Ectodermal cell (in vitro differentiated cells): ENCODE measurements at regions not wholly inside any gene's neighbourhood (a gene's known extent, or its start where the extent isn't known, plus 50 kb on each side); places are given as distances from the start of the nearest gene placed in this dataset.

ENCODE experiments used
- H3K27ac ChIP-seq: 2 replicates; pipeline ENCODE4 v1.7.0; 2013; ENCODE audit warnings: mild to moderate bottlenecking, low read depth, low read length; ENCODE audit not compliant: insufficient read depth, poor library complexity, severe bottlenecking
- H3K27me3 ChIP-seq: 2 replicates; pipeline ENCODE4 v1.7.0; 2013; ENCODE audit warnings: mild to moderate bottlenecking, low read length; ENCODE audit not compliant: insufficient read depth, control insufficient read depth, poor library complexity, severe bottlenecking
- H3K36me3 ChIP-seq: one replicate; pipeline ENCODE4 v1.7.0; 2013; ENCODE audit warnings: low read length; ENCODE audit not compliant: control insufficient read depth, insufficient read depth
- H3K4me1 ChIP-seq: one replicate; pipeline ENCODE4 v1.7.0; 2013; ENCODE audit warnings: low read length; ENCODE audit not compliant: control insufficient read depth, insufficient read depth
- H3K4me3 ChIP-seq: 2 replicates; pipeline ENCODE4 v1.7.0; 2013; ENCODE audit warnings: low read depth, low read length, control low read depth; ENCODE audit not compliant: insufficient read depth
- H3K9me3 ChIP-seq: 2 replicates; pipeline ENCODE4 v1.7.0; 2013; ENCODE audit warnings: mild to moderate bottlenecking, low read length, moderate library complexity; ENCODE audit not compliant: control insufficient read depth
- WGBS, 2 experiments: methylation state at CpG; one replicate each; pipeline ENCODE4 v1.1.7; 2013; ENCODE audit warnings: missing lambda C conversion rate in 2 of 2; 5-methylcytosine and 5-hydroxymethylcytosine counted together

- Histone ChIP-seq H3K4me1 (no peaks in the 10 kb centered on the region), H3K27me3 (no peaks in the 10 kb centered on the region), H3K9me3 (no peaks in the 10 kb centered on the region), H3K27ac (no peak overlapping the region), H3K36me3 (no peaks in the 10 kb centered on the region), H3K4me3 (no peak overlapping the region)
- 100% methylated on average over 1 of the region's 1 CpG; no CpG with 5 or more reads in 1 of the 2 experiments for WGBS, 2 experiments
Measured at GRCh38 chr6:113169484-113169883, 687.7 kb upstream of the MARCKS start.

- Histone ChIP-seq H3K4me3 (no peak overlapping the region), H3K27ac (no peak overlapping the region), H3K36me3 (no peaks in the 10 kb centered on the region), H3K4me1 (no peaks in the 10 kb centered on the region), H3K9me3 (no peaks in the 10 kb centered on the region), H3K27me3 (no peaks in the 10 kb centered on the region)
- 80 to 97% methylated on average over 1 of the region's 1 CpG for WGBS, 2 experiments
Measured at GRCh38 chr6:113170454-113170853, 686.7 kb upstream of the MARCKS start.

- Histone ChIP-seq H3K27ac (no peak overlapping the region), H3K27me3 (no peaks in the 10 kb centered on the region), H3K4me1 (no peaks in the 10 kb centered on the region), H3K36me3 (no peaks in the 10 kb centered on the region), H3K4me3 (no peak overlapping the region), H3K9me3 (no peaks in the 10 kb centered on the region)
- 94 to 100% methylated on average over 2 of the region's 3 CpGs for WGBS, 2 experiments
Measured at GRCh38 chr6:113171882-113172281, 685.3 kb upstream of the MARCKS start.

- no peak overlapping the region for H3K4me3 ChIP-seq
- H3K9me3 ChIP-seq: no peaks in the 10 kb centered on the region
- no peaks in the 10 kb centered on the region for H3K36me3 ChIP-seq
- H3K27ac ChIP-seq: no peak overlapping the region
- WGBS, 2 experiments: 69 to 75% methylated on average over 2 of the region's 2 CpGs
- H3K27me3 ChIP-seq: no peaks in the 10 kb centered on the region
- no peaks in the 10 kb centered on the region for H3K4me1 ChIP-seq
Measured at GRCh38 chr6:113172531-113172966, 684.6 kb upstream of the MARCKS start.

GRCh38 chr6:113178349-113178748 lies 678.8 kb upstream of the MARCKS start:
- Histone ChIP-seq H3K36me3 (no peaks in the 10 kb centered on the region), H3K27me3 (no peaks in the 10 kb centered on the region), H3K4me1 (no peaks in the 10 kb centered on the region), H3K27ac (no peak overlapping the region), H3K9me3 (no peaks in the 10 kb centered on the region), H3K4me3 (no peak overlapping the region)

- H3K9me3 ChIP-seq: no peaks in the 10 kb centered on the region
- 94 to 96% methylated on average over 3 of the region's 3 CpGs for WGBS, 2 experiments
- H3K4me3 ChIP-seq: no peak overlapping the region
- H3K27ac ChIP-seq: no peak overlapping the region
- no peaks in the 10 kb centered on the region for H3K4me1 ChIP-seq
- H3K27me3 ChIP-seq: no peaks in the 10 kb centered on the region
- no peaks in the 10 kb centered on the region for H3K36me3 ChIP-seq
Measured at GRCh38 chr6:113181164-113181563, 676.0 kb upstream of the MARCKS start.

- Histone ChIP-seq H3K9me3 (no peaks in the 10 kb centered on the region), H3K27me3 (no peaks in the 10 kb centered on the region), H3K4me3 (no peak overlapping the region), H3K4me1 (no peaks in the 10 kb centered on the region), H3K36me3 (no peaks in the 10 kb centered on the region), H3K27ac (no peak overlapping the region)
- 87 to 90% methylated on average over 3 of the region's 3 CpGs for WGBS, 2 experiments
Measured at GRCh38 chr6:113182370-113183141, 674.6 kb upstream of the MARCKS start.

GRCh38 chr6:113184291-113184690 lies 672.9 kb upstream of the MARCKS start:
- H3K4me3 ChIP-seq: no peak overlapping the region
- no peaks in the 10 kb centered on the region for H3K27me3 ChIP-seq
- H3K36me3 ChIP-seq: no peaks in the 10 kb centered on the region
- no peaks in the 10 kb centered on the region for H3K9me3 ChIP-seq
- 97 to 98% methylated on average over 3 of the region's 3 CpGs for WGBS, 2 experiments
- H3K27ac ChIP-seq: no peak overlapping the region
- no peaks in the 10 kb centered on the region for H3K4me1 ChIP-seq

- Histone ChIP-seq H3K27ac (no peak overlapping the region), H3K4me3 (no peak overlapping the region), H3K4me1 (no peaks in the 10 kb centered on the region), H3K36me3 (no peaks in the 10 kb centered on the region), H3K9me3 (no peaks in the 10 kb centered on the region), H3K27me3 (no peaks in the 10 kb centered on the region)
- 97% methylated on average over 2 of the region's 2 CpGs for WGBS, 2 experiments
Measured at GRCh38 chr6:113184736-113185135, 672.4 kb upstream of the MARCKS start.

- Histone ChIP-seq H3K27ac (no peak overlapping the region), H3K36me3 (no peaks in the 10 kb centered on the region), H3K9me3 (no peaks in the 10 kb centered on the region), H3K27me3 (no peaks in the 10 kb centered on the region), H3K4me1 (no peaks in the 10 kb centered on the region), H3K4me3 (no peak overlapping the region)
Measured at GRCh38 chr6:113185299-113185698, 671.8 kb upstream of the MARCKS start.
